ENCODE measurements at regions not wholly inside any gene's neighbourhood (a gene's known extent, or its start where the extent isn't known, plus 50 kb on each side); places are given as distances from the start of the nearest gene placed in this dataset.

- BruUV-seq (replicated peaks) = no TSS peak
- CTCF ChIA-PET = no interaction called here
- Histone ChIP-seq H2BK120ac (ENCODE audit: low read depth, low read length) (no peak overlapping the region), H4K5ac (ENCODE audit: low read depth, low read length) (no peak overlapping the region), H2AFZ (replicated peaks; ENCODE audit: low read length, poor library complexity) (no peak overlapping the region), H3K79me1 (ENCODE audit: low read depth in 1 of 2, low read length in 2 of 2) (no peaks in the 10 kb centered on the region), H3K4me1 (ENCODE audit: control insufficient read depth, insufficient read depth, low read length) (peaks cover 3% of the 10 kb centered on the region; the same call in 1 of the 2 replicates), H2AK9ac (replicated peaks; ENCODE audit: low read depth, low read length, poor library complexity) (no peak overlapping the region), H4K20me1 (ENCODE audit: insufficient read depth, low read length) (no peaks in the 10 kb centered on the region), H3K27ac (ENCODE audit: insufficient read depth, low read length) (no peak overlapping the region), H3K18ac (ENCODE audit: low read depth, low read length) (peak overlapping the region; percentile 70; the same call in 1 of the 2 replicates), H4K8ac (ENCODE audit: low read depth in 2 of 2, low read length in 2 of 2) (no peak overlapping the region), H3K56ac (ENCODE audit: extremely low read depth, insufficient read depth, low read length) (no peak overlapping the region), H2BK20ac (ENCODE audit: low read depth, low read length) (no peak overlapping the region), H3K9me1 (ENCODE audit: insufficient read depth, low read length) (0 out of 2 replicates have a peak, but pooled peaks cover 2% of the 10 kb centered on the region), H3K36me3 (ENCODE audit: control insufficient read depth, insufficient read depth, low read length) (no peaks in the 10 kb centered on the region), H3K9ac (ENCODE audit: low read depth, low read length) (no peak overlapping the region), H2BK15ac (ENCODE audit: low read depth, low read length) (no peak overlapping the region; the same call in 2 of the 3 replicates), H3K4ac (ENCODE audit: low read depth, low read length) (no peak overlapping the region), H3K14ac (replicated peaks; ENCODE audit: low read depth, low read length) (no peak overlapping the region), H3K23ac (ENCODE audit: low read depth, low read length) (no peak overlapping the region), H2AK5ac (ENCODE audit: low read depth, low read length) (no peak overlapping the region), H4K91ac (ENCODE audit: insufficient read depth, low read depth, low read length) (no peak overlapping the region), H3K4me2 (ENCODE audit: low read depth, low read length) (no peak overlapping the region; the same call in 1 of the 2 replicates), H3K9me3 (ENCODE audit: control insufficient read depth, insufficient read depth, low read length) (no peaks in the 10 kb centered on the region), H3K4me3 (ENCODE audit: insufficient read depth, low read depth, low read length) (no peak overlapping the region), H2BK5ac (ENCODE audit: low read depth, low read length, poor library complexity, severe bottlenecking) (no peak overlapping the region), H3K27me3 (ENCODE audit: control insufficient read depth, insufficient read depth, low read length) (peaks cover 4% of the 10 kb centered on the region; the same call in 1 of the 2 replicates)
- intact Hi-C loops (cut with micrococcal nuclease) (no loop called here), dilution Hi-C loops (cut with HindIII; ENCODE audit: low sequenced_read_pairs, unreplicated experiment) (no loop called here), in situ Hi-C loops (cut with MboI; ENCODE audit: low sequenced_read_pairs) (no loop called here)
- WGBS, 2 experiments (ENCODE audit: extremely low coverage in 2 of 2, insufficient read length in 1 of 2) = no CpG with 5 or more reads among the region's 4 CpGs
- ATAC-seq (ENCODE audit: low read depth) = peak; percentile 37; the same call in 1 of the 2 replicates
- TF ChIP-seq SMC3 (IDR thresholded peaks at IDR 0.05; ENCODE audit: low read depth, low read length) = no peak
- no peak for TF ChIP-seq RFX5 (IDR thresholded peaks at IDR 0.05; ENCODE audit: low read depth, low read length)
- TF ChIP-seq MXI1 (IDR thresholded peaks at IDR 0.05; ENCODE audit: borderline replicate concordance, low read depth, low read length) = no peak
- no peak for TF ChIP-seq ELK1 (IDR thresholded peaks at IDR 0.05; ENCODE audit: borderline replicate concordance, low read depth, low read length)
- TF ChIP-seq CEBPB (IDR thresholded peaks at IDR 0.05; ENCODE audit: low read depth, low read length) = no peak
- no peak for TF ChIP-seq FOS (IDR thresholded peaks at IDR 0.05; ENCODE audit: low read depth, low read length)
- no peak for TF ChIP-seq POLR2A (IDR thresholded peaks at IDR 0.05; ENCODE audit: low read depth, low read length)
- no peak for TF ChIP-seq RAD21 (IDR thresholded peaks at IDR 0.05; ENCODE audit: low read length)
- no peak for TF ChIP-seq MAFK (IDR thresholded peaks at IDR 0.05; ENCODE audit: low read depth, low read length)
- no peak for TF ChIP-seq CTCF (conservative IDR thresholded peaks at IDR 0.05; ENCODE audit: low read depth, low read length)
- no peak for TF ChIP-seq CHD1 (IDR thresholded peaks at IDR 0.05; ENCODE audit: low read depth, low read length)
- TF ChIP-seq RCOR1 (IDR thresholded peaks at IDR 0.05; ENCODE audit: insufficient replicate concordance, low read length) = no peak
- TF ChIP-seq MAZ (IDR thresholded peaks at IDR 0.05; ENCODE audit: borderline replicate concordance, low read depth, low read length) = no peak
- TF ChIP-seq BHLHE40 (IDR thresholded peaks at IDR 0.05; ENCODE audit: low read depth, low read length) = no peak
- TF ChIP-seq NFE2L2 (IDR thresholded peaks at IDR 0.05; ENCODE audit: low read depth, low read length) = no peak
- no peak for TF ChIP-seq USF2 (IDR thresholded peaks at IDR 0.05; ENCODE audit: low read depth, low read length)
- peak; percentile 52 for DNase-seq
- POLR2A ChIA-PET (ENCODE audit: unreplicated experiment) = no interaction called here
Observed at GRCh38 chrX:45309096-45309495, 108.4 kb upstream of the DIPK2B start.

All from IMR-90 (cell line).